GM12878 (cell line): ENCODE measurements at regions not wholly inside any gene's neighbourhood (a gene's known extent, or its start where the extent isn't known, plus 50 kb on each side); places are given as distances from the start of the nearest gene placed in this dataset.

ENCODE experiments used
- ATAC-seq: fragments of 200-7000 bp; cut with Tn5 transposase; 3 replicates; pipeline ENCODE4 v1.9.1; 2020; ENCODE audit warnings: mild to moderate bottlenecking, moderate library complexity
- BruUV-seq: library from RNA; stranded (reverse); fragments of 400-500 nt; replicated peaks from 2 replicates; lab custom pipeline; 2021; lab: Mats Ljungman, UMichigan
- CTCF ChIA-PET: fragments of 300-600 bp; sonication (Branson Sonifier 250); formaldehyde crosslinking; extraction: SDS; loops from one replicate; lab custom pipeline; 2021; ENCODE audit warnings: inconsistent platforms; lab: Yijun Ruan, JAX
- POLR2A ChIA-PET: fragments of 350-600 bp; formaldehyde crosslinking; extraction: SDS; loops from one replicate; lab custom pipeline; 2021; ENCODE audit warnings: inconsistent platforms; lab: Charles Lee
- RAD21 ChIA-PET: fragments of 300-600 bp; sonication (Branson Sonifier 250); formaldehyde crosslinking; loops from one replicate; lab custom pipeline; 2023; ENCODE audit warnings: antibody characterized with exemption; ENCODE audit not compliant: unreplicated experiment; lab: Charles Lee
- SMC1A ChIA-PET: fragments of 300-600 bp; sonication (Branson Sonifier 250); formaldehyde crosslinking; loops from one replicate; lab custom pipeline; 2023; ENCODE audit not compliant: unreplicated experiment, uncharacterized antibody; lab: Charles Lee
- DNase-seq: peaks from one replicate; pipeline ENCODE4 v3.0.0-alpha.2; 2011; ENCODE audit warnings: low read depth, low spot score
- FAIRE-seq: peaks from 3 replicates; lab custom pipeline; 2011; peaks lifted over from hg19 to GRCh38; lab: Jason Lieb, UNC
- H2AFZ ChIP-seq: 2 replicates; pipeline ENCODE4 v1.6.0; 2011; ENCODE audit warnings: low read depth, low read length, control low read depth; ENCODE audit not compliant: control insufficient read depth
- H3K27ac ChIP-seq: 2 replicates; pipeline ENCODE4 v1.5.1; 2011; ENCODE audit warnings: control low read depth; ENCODE audit not compliant: control insufficient read depth, insufficient read depth
- H3K27me3 ChIP-seq, 2 experiments: replicated peaks in 1 of 2; 2 replicates each; pipeline versions ENCODE4 v1.6.0 to v1.6.1; 2011; ENCODE audit warnings: low read length in 1 of 2; ENCODE audit not compliant: control insufficient read depth in 2 of 2, insufficient read depth in 2 of 2
- H3K36me3 ChIP-seq, 2 experiments: 2 replicates each; pipeline ENCODE4 v1.5.1; 2011; ENCODE audit warnings: low read length in 1 of 2; ENCODE audit not compliant: control insufficient read depth in 2 of 2, insufficient read depth in 2 of 2
- H3K4me1 ChIP-seq: 2 replicates; pipeline ENCODE4 v1.6.1; 2011; ENCODE audit warnings: mild to moderate bottlenecking, low read length, moderate library complexity, mixed read lengths; ENCODE audit not compliant: control insufficient read depth, insufficient read depth
- H3K4me2 ChIP-seq: 2 replicates; pipeline ENCODE4 v1.6.0; 2011; ENCODE audit warnings: control low read depth; ENCODE audit not compliant: control insufficient read depth, insufficient read depth
- H3K4me3 ChIP-seq: fragments of 200-600 bp; sonication (generic); 2 replicates; pipeline ENCODE4 v1.5.1; 2016
- H3K79me2 ChIP-seq: 2 replicates; pipeline ENCODE4 v1.6.0; 2011; ENCODE audit warnings: low read length; ENCODE audit not compliant: control insufficient read depth, insufficient read depth
- H3K9ac ChIP-seq: 2 replicates; pipeline ENCODE4 v1.8.0; 2011; ENCODE audit warnings: low read length, control low read depth, mixed read lengths; ENCODE audit not compliant: control insufficient read depth, insufficient read depth
- H3K9me3 ChIP-seq: replicated peaks from 3 replicates; pipeline ENCODE4 v1.5.1; 2011; ENCODE audit warnings: mild to moderate bottlenecking, low read length; ENCODE audit not compliant: control insufficient read depth, insufficient read depth
- H4K20me1 ChIP-seq: 2 replicates; pipeline ENCODE4 v1.6.0; 2011; ENCODE audit not compliant: control insufficient read depth, insufficient read depth
- EP300 ChIP-seq, 2 experiments: fragments of 150-350 bp in 1 of 2; IDR thresholded peaks; 2 replicates each; pipeline ENCODE4 v1.6.1; 2011 to 2012; ENCODE audit warnings: low read depth in 2 of 2, low read length in 2 of 2, borderline replicate concordance in 1 of 2, improper control_type of control experiment in 1 of 2, inconsistent platforms in 1 of 2; ENCODE audit not compliant: control insufficient read depth in 1 of 2
- WGBS: methylation state at CpG from one replicate; pipeline ENCODE4 v1.1.6; 2016; ENCODE audit warnings: low lambda C conversion rate; ENCODE audit not compliant: insufficient replicate concordance, insufficient coverage; ENCODE audit errors: missing lambda C conversion rate; 5-methylcytosine and 5-hydroxymethylcytosine counted together
- in situ Hi-C: fragments of 300-500 bp; cut with MboI; formaldehyde crosslinking; loops from 9 replicates; pipeline ENCODE4 v1.14.3; 2018; ENCODE audit warnings: mixed read lengths
- intact Hi-C: fragments of 100-400 bp; cut with micrococcal nuclease; formaldehyde crosslinking; loops from one replicate; pipeline ENCODE4 v1.14.2; 2022; ENCODE audit not compliant: unreplicated experiment
- TF ChIP-seq, protein P1 (sequence below): IDR thresholded peaks from 2 replicates; pipeline ENCODE4 v1.6.1; 2012; ENCODE audit warnings: improper control_type of control experiment, low read depth, low read length; ENCODE audit not compliant: insufficient replicate concordance
- TF ChIP-seq, protein P2 (sequence below): fragments of 450-650 bp; IDR thresholded peaks from 2 replicates; pipeline ENCODE4 v1.6.1; 2018; ENCODE audit warnings: borderline replicate concordance, mild to moderate bottlenecking; ENCODE audit not compliant: partially characterized antibody

DNA sequence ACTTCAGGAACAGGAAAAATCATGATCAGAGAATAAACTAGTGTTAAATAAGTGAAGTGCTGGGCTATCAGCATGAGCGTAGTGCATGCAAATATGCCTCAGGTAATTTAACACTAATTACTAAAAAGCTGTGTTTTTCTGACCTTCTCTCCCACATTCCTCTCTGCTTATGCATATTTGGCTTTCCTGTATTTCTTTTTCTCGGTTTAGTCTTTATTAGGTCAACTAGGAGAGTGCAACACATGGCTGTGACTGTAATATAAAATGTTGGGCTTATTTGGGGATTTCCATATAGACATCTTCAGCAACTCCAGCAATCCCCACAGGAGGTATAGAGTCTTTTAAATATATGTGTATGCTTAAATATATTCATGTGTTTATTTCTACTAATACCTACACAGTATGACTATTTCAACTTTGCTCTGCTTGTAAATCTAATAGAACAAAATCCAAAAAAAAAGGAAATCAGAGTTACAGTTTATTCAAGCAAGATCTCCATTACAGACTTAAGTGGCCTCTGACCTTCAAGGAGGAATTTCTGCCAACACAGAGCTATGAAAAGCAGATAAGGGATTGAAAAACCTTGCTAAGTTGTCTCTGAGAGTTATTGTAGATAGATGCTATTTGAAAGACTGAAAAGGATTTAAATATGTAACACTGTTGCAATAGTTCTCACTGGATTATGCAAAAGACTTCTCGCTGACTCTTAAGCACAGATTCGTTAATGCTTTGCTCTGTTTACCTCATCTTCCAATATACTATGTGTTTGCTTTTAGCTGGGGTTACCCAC, 359.5 kb upstream of the RGPD4 start:
- no peaks in the 10 kb centered on the region for H3K79me2 ChIP-seq
- no peaks in the 10 kb centered on the region; the same call in 2 of the 3 replicates for H3K9me3 ChIP-seq
- ChIA-PET CTCF (interaction anchor here (0.7 kb wide), 1 partner anchor 202 kb away, joined by 5 read pairs; no protein-coding TSS in a partner anchor), RAD21 (no interaction called here), POLR2A (no interaction called here), SMC1A (no interaction called here)
- no peaks in the 10 kb centered on the region for H3K4me1 ChIP-seq
- H3K9ac ChIP-seq, result no peak overlapping the region
- H3K27me3 ChIP-seq, result no peaks in the 10 kb centered on the region
- H4K20me1 ChIP-seq, result no peaks in the 10 kb centered on the region
- no peaks in the 10 kb centered on the region for H3K36me3 ChIP-seq
- no peak overlapping the region for H2AFZ ChIP-seq
- WGBS, result 0% methylated on average over 4 of the region's 4 CpGs
- FAIRE-seq, result no peak
- BruUV-seq, result no TSS peak
- ATAC-seq, result no peak
- H3K4me2 ChIP-seq, result no peak overlapping the region
- TF ChIP-seq, protein P1, sequence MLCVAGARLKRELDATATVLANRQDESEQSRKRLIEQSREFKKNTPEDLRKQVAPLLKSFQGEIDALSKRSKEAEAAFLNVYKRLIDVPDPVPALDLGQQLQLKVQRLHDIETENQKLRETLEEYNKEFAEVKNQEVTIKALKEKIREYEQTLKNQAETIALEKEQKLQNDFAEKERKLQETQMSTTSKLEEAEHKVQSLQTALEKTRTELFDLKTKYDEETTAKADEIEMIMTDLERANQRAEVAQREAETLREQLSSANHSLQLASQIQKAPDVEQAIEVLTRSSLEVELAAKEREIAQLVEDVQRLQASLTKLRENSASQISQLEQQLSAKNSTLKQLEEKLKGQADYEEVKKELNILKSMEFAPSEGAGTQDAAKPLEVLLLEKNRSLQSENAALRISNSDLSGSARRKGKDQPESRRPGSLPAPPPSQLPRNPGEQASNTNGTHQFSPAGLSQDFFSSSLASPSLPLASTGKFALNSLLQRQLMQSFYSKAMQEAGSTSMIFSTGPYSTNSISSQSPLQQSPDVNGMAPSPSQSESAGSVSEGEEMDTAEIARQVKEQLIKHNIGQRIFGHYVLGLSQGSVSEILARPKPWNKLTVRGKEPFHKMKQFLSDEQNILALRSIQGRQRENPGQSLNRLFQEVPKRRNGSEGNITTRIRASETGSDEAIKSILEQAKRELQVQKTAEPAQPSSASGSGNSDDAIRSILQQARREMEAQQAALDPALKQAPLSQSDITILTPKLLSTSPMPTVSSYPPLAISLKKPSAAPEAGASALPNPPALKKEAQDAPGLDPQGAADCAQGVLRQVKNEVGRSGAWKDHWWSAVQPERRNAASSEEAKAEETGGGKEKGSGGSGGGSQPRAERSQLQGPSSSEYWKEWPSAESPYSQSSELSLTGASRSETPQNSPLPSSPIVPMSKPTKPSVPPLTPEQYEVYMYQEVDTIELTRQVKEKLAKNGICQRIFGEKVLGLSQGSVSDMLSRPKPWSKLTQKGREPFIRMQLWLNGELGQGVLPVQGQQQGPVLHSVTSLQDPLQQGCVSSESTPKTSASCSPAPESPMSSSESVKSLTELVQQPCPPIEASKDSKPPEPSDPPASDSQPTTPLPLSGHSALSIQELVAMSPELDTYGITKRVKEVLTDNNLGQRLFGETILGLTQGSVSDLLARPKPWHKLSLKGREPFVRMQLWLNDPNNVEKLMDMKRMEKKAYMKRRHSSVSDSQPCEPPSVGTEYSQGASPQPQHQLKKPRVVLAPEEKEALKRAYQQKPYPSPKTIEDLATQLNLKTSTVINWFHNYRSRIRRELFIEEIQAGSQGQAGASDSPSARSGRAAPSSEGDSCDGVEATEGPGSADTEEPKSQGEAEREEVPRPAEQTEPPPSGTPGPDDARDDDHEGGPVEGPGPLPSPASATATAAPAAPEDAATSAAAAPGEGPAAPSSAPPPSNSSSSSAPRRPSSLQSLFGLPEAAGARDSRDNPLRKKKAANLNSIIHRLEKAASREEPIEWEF, result no peak
- TF ChIP-seq, protein P2, sequence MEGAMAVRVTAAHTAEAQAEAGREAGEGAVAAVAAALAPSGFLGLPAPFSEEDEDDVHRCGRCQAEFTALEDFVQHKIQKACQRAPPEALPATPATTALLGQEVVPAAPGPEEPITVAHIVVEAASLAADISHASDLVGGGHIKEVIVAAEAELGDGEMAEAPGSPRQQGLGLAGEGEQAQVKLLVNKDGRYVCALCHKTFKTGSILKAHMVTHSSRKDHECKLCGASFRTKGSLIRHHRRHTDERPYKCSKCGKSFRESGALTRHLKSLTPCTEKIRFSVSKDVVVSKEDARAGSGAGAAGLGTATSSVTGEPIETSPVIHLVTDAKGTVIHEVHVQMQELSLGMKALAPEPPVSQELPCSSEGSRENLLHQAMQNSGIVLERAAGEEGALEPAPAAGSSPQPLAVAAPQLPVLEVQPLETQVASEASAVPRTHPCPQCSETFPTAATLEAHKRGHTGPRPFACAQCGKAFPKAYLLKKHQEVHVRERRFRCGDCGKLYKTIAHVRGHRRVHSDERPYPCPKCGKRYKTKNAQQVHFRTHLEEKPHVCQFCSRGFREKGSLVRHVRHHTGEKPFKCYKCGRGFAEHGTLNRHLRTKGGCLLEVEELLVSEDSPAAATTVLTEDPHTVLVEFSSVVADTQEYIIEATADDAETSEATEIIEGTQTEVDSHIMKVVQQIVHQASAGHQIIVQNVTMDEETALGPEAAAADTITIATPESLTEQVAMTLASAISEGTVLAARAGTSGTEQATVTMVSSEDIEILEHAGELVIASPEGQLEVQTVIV, result no peak
- TF ChIP-seq EP300 (IDR thresholded peaks at IDR 0.05; ENCODE audit: borderline replicate concordance in 1 of 2, control insufficient read depth in 1 of 2, low read depth in 2 of 2, low read length in 2 of 2), result no peak
- intact Hi-C loops (no loop called here), in situ Hi-C loops (no loop called here)
- H3K27ac ChIP-seq, result no peak overlapping the region
- no peak overlapping the region for H3K4me3 ChIP-seq
- no peak for DNase-seq
